H9 (cell line): ENCODE measurements at regions not wholly inside any gene's neighbourhood (a gene's known extent, or its start where the extent isn't known, plus 50 kb on each side); places are given as distances from the start of the nearest gene placed in this dataset.

Experiments
- DNase-seq: peaks from one replicate; pipeline ENCODE4 v3.0.0-alpha.2; 2017
- H2AFZ ChIP-seq: one replicate; pipeline ENCODE4 v1.6.1; 2013; ENCODE audit warnings: mild to moderate bottlenecking, low read length, control low read depth, moderate library complexity
- H2AK5ac ChIP-seq: 2 replicates; pipeline ENCODE4 v1.6.1; 2013; ENCODE audit warnings: low read length, control low read depth, mixed read lengths; ENCODE audit not compliant: insufficient read length
- H2BK120ac ChIP-seq: one replicate; pipeline ENCODE4 v1.6.1; 2013; ENCODE audit warnings: low read depth, mild to moderate bottlenecking, low read length, control low read depth, inconsistent platforms; ENCODE audit not compliant: poor library complexity, severe bottlenecking
- H2BK12ac ChIP-seq: 2 replicates; pipeline ENCODE4 v1.6.1; 2013; ENCODE audit warnings: low read length, control low read depth, mixed read lengths, low read depth; ENCODE audit not compliant: insufficient read length
- H2BK15ac ChIP-seq: 2 replicates; pipeline ENCODE4 v1.6.1; 2013; ENCODE audit warnings: low read depth, low read length, control low read depth
- H2BK20ac ChIP-seq: one replicate; pipeline ENCODE4 v1.6.1; 2013; ENCODE audit warnings: low read depth, mild to moderate bottlenecking, low read length, control low read depth, inconsistent platforms; ENCODE audit not compliant: poor library complexity, severe bottlenecking
- H2BK5ac ChIP-seq: 2 replicates; pipeline ENCODE4 v1.6.1; 2013; ENCODE audit warnings: low read length, control low read depth, mixed read lengths; ENCODE audit not compliant: insufficient read length
- H3K14ac ChIP-seq: 2 replicates; pipeline ENCODE4 v1.6.1; 2013; ENCODE audit warnings: low read length, control low read depth; ENCODE audit not compliant: insufficient read depth
- H3K18ac ChIP-seq: 2 replicates; pipeline ENCODE4 v1.6.1; 2013; ENCODE audit warnings: low read depth, mild to moderate bottlenecking, mixed read lengths, low read length, control low read depth; ENCODE audit not compliant: insufficient read length
- H3K23ac ChIP-seq: 2 replicates; pipeline ENCODE4 v1.6.1; 2013; ENCODE audit warnings: low read length, control low read depth, mixed read lengths, low read depth; ENCODE audit not compliant: insufficient read length
- H3K23me2 ChIP-seq: 2 replicates; pipeline ENCODE4 v1.6.1; 2013; ENCODE audit warnings: low read depth, mild to moderate bottlenecking, mixed read lengths, low read length, control low read depth; ENCODE audit not compliant: insufficient read length, poor library complexity, severe bottlenecking
- H3K27ac ChIP-seq: 2 replicates; pipeline ENCODE4 v1.5.1; 2013; ENCODE audit warnings: low read length, control low read depth, mixed read lengths, low read depth; ENCODE audit not compliant: insufficient read length
- H3K27me3 ChIP-seq: 2 replicates; pipeline ENCODE4 v1.6.1; 2013; ENCODE audit warnings: low read length, control low read depth, inconsistent platforms; ENCODE audit not compliant: insufficient read depth
- H3K4ac ChIP-seq: 2 replicates; pipeline ENCODE4 v1.6.1; 2013; ENCODE audit warnings: low read depth, mild to moderate bottlenecking, control low read depth, inconsistent platforms, low read length, moderate library complexity
- H3K4me1 ChIP-seq: 2 replicates; pipeline ENCODE4 v1.6.1; 2013; ENCODE audit warnings: low read length, control low read depth, inconsistent platforms; ENCODE audit not compliant: insufficient read depth
- H3K4me2 ChIP-seq: 2 replicates; pipeline ENCODE4 v1.6.1; 2013; ENCODE audit warnings: low read length, control low read depth, mixed read lengths; ENCODE audit not compliant: insufficient read length, insufficient read depth
- H3K56ac ChIP-seq: 2 replicates; pipeline ENCODE4 v1.6.1; 2013; ENCODE audit warnings: low read depth, mild to moderate bottlenecking, mixed read lengths, low read length, control low read depth; ENCODE audit not compliant: insufficient read length
- H3K79me1 ChIP-seq: 2 replicates; pipeline ENCODE4 v1.6.1; 2013; ENCODE audit warnings: low read depth, mild to moderate bottlenecking, moderate library complexity, low read length, control low read depth, inconsistent platforms; ENCODE audit not compliant: insufficient read depth, poor library complexity, severe bottlenecking
- H3K79me2 ChIP-seq: 2 replicates; pipeline ENCODE4 v1.6.1; 2013; ENCODE audit warnings: low read length, control low read depth, inconsistent platforms; ENCODE audit not compliant: insufficient read depth
- H3K9ac ChIP-seq: 2 replicates; pipeline ENCODE4 v1.6.1; 2013; ENCODE audit warnings: low read length, control low read depth, mixed read lengths; ENCODE audit not compliant: insufficient read length; ENCODE audit errors: extremely low read depth
- H3K9me3 ChIP-seq: one replicate; pipeline ENCODE4 v1.6.1; 2013; ENCODE audit warnings: low read depth, low read length, inconsistent platforms; ENCODE audit not compliant: control insufficient read depth
- H3T11ph ChIP-seq: one replicate; pipeline ENCODE4 v1.6.1; 2013; ENCODE audit warnings: mild to moderate bottlenecking, low read length, control low read depth, inconsistent platforms
- H4K20me1 ChIP-seq: one replicate; pipeline ENCODE4 v1.6.1; 2013; ENCODE audit not compliant: control insufficient read depth, insufficient read length, insufficient read depth
- H4K5ac ChIP-seq: 2 replicates; pipeline ENCODE4 v1.6.1; 2013; ENCODE audit warnings: low read depth, mild to moderate bottlenecking, mixed read lengths, low read length, control low read depth; ENCODE audit not compliant: insufficient read length
- H4K8ac ChIP-seq: replicated peaks from 2 replicates; pipeline ENCODE4 v1.6.1; 2013; ENCODE audit warnings: low read length, control low read depth, mixed read lengths, low read depth; ENCODE audit not compliant: insufficient read length
- H4K91ac ChIP-seq: 2 replicates; pipeline ENCODE4 v1.6.1; 2013; ENCODE audit warnings: low read depth, mild to moderate bottlenecking, moderate library complexity, mixed read lengths, low read length, control low read depth; ENCODE audit not compliant: insufficient read length
- H3K27ac Mint-ChIP-seq, 3 experiments: 2 replicates in 2 of 3; 3 replicates in 1 of 3; pipeline ENCODE4 v1.8.0; 2020 to 2021; ENCODE audit warnings: mixed read lengths in 3 of 3, mild to moderate bottlenecking in 1 of 3, moderate library complexity in 1 of 3
- H3K27me3 Mint-ChIP-seq: 2 replicates; pipeline ENCODE4 v1.8.0; 2021; ENCODE audit warnings: low read depth, mild to moderate bottlenecking, moderate library complexity, mixed read lengths
- H3K36me3 Mint-ChIP-seq, 3 experiments: 2 replicates in 2 of 3; 3 replicates in 1 of 3; pipeline ENCODE4 v1.8.0; 2020 to 2021; ENCODE audit warnings: low read depth in 3 of 3, mixed read lengths in 3 of 3; ENCODE audit not compliant: insufficient read depth in 1 of 3
- H3K4me1 Mint-ChIP-seq, 2 experiments: 2 replicates each; pipeline ENCODE4 v1.8.0; 2020; ENCODE audit warnings: mixed read lengths in 2 of 2
- H3K4me3 Mint-ChIP-seq, 2 experiments: 2 replicates in 1 of 2; 3 replicates in 1 of 2; pipeline ENCODE4 v1.8.0; 2020 to 2021; ENCODE audit warnings: mild to moderate bottlenecking in 2 of 2, mixed read lengths in 2 of 2, moderate library complexity in 1 of 2
- H3K9me3 Mint-ChIP-seq, 2 experiments: 2 replicates in 1 of 2; 3 replicates in 1 of 2; pipeline ENCODE4 v1.8.0; 2020; ENCODE audit warnings: mild to moderate bottlenecking in 2 of 2, mixed read lengths in 2 of 2, moderate library complexity in 1 of 2
- CTCF ChIP-seq: fragments of 200-600 bp; sonication (generic); conservative IDR thresholded peaks from 3 replicates; pipeline ENCODE4 v1.8.0; 2021; ENCODE audit warnings: antibody characterized with exemption, mild to moderate bottlenecking
- WGBS: extraction: QIAGEN DNeasy Blood & Tissue Kit; methylation state at CpG from one replicate; pipeline ENCODE4 v1.1.7; 2013; ENCODE audit warnings: missing lambda C conversion rate, low lambda C conversion rate, mixed read lengths; ENCODE audit not compliant: insufficient read length; ENCODE audit errors: extremely low coverage; 5-methylcytosine and 5-hydroxymethylcytosine counted together

- Histone ChIP-seq H3K4me1 (no peaks in the 10 kb centered on the region), H3K56ac (no peak overlapping the region), H4K20me1 (no peaks in the 10 kb centered on the region), H2BK15ac (no peak overlapping the region), H3K4me2 (no peak overlapping the region), H3K27ac (no peak overlapping the region), H3K18ac (no peak overlapping the region), H3K27me3 (no peaks in the 10 kb centered on the region), H3K9me3 (no peaks in the 10 kb centered on the region), H3K14ac (no peak overlapping the region), H3K4ac (no peak overlapping the region), H2AFZ (no peak overlapping the region), H2BK5ac (no peak overlapping the region), H2BK120ac (no peak overlapping the region), H3T11ph (no peak overlapping the region), H2BK20ac (no peak overlapping the region), H4K8ac (no peak overlapping the region), H2BK12ac (no peak overlapping the region), H3K9ac (no peak overlapping the region), H4K91ac (no peak overlapping the region), H3K79me1 (no peaks in the 10 kb centered on the region), H3K79me2 (no peaks in the 10 kb centered on the region), H2AK5ac (no peak overlapping the region), H4K5ac (no peak overlapping the region), H3K23ac (no peak overlapping the region), H3K23me2 (no peaks in the 10 kb centered on the region)
- Mint-ChIP-seq H3K4me3 (no peak overlapping the region), H3K27ac (no peak overlapping the region; a peak in 2 of 7 replicates), H3K9me3 (peaks cover 7% of the 10 kb centered on the region in 2 experiments; a peak in 4 of 5 replicates), H3K27me3 (no peaks in the 10 kb centered on the region), H3K36me3 (peaks cover 0 to 9% (median 0%) of the 10 kb centered on the region in 3 experiments; a peak in 4 of 7 replicates), H3K4me1 (no peaks in the 10 kb centered on the region)
- DNase-seq = no peak
- no CpG with 5 or more reads among the region's 3 CpGs for WGBS
- TF ChIP-seq CTCF = no peak
These were observed 95.1 kb upstream of the CNTNAP4 start for GRCh38 chr16:76182041-76182635.
